HG03060 (cell line): ENCODE measurements at regions not wholly inside any gene's neighbourhood (a gene's known extent, or its start where the extent isn't known, plus 50 kb on each side); places are given as distances from the start of the nearest gene placed in this dataset.
"Not testable (repeated sequence)": the region's sequence is repeated elsewhere in the genome, so short reads cannot be mapped to it uniquely, and the experiment has no call there.

Experiments
- ATAC-seq: cut with Tn5 transposase; IDR thresholded peaks from one replicate; pipeline ENCODE4 v1.9.1; 2021; ENCODE audit warnings: low read depth, moderate number of reproducible peaks; ENCODE audit not compliant: unreplicated experiment

DNA sequence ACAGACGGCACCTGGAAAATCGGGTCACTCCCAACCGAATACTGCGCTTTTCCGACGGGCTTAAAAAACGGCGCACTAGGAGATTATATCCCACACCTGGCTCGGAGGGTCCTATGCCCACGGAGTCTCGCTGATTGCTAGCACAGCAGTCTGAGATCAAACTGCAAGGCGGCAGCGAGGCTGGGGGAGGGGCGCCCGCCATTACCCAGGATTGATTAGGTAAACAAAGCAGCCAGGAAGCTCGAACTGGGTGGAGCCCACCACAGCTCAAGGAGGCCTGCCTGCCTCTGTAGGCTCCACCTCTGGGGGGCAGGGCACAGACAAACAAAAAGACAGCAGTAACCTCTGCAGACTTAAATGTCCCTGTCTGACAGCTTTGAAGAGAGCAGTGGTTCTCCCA is 64.5 kb downstream of the SLC30A10 start:
- ATAC-seq: not testable (repeated sequence)

DNA sequence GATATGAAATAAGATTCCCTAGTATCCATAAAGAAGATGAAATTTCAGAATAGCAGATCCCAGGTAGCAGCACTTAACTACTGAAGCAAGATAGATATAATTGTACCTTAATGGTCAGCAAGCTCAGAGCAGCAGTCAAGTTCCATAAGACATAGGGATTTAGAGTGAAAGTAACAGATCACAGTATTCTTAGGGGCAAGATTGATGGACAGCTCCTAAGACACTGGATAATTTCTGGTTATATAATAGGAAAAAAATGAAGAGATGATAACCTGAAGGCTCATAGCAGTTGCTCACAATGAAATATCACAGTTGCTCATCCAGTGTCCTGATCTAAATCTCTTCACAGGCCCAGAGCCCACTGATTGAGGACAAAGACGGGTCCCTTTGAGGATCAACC is 66.0 kb downstream of the SLC30A10 start:
- no peak for ATAC-seq

- ATAC-seq: no peak
These were observed 69.4 kb downstream of the SLC30A10 start for GRCh38 chr1:219858980-219859379.

DNA sequence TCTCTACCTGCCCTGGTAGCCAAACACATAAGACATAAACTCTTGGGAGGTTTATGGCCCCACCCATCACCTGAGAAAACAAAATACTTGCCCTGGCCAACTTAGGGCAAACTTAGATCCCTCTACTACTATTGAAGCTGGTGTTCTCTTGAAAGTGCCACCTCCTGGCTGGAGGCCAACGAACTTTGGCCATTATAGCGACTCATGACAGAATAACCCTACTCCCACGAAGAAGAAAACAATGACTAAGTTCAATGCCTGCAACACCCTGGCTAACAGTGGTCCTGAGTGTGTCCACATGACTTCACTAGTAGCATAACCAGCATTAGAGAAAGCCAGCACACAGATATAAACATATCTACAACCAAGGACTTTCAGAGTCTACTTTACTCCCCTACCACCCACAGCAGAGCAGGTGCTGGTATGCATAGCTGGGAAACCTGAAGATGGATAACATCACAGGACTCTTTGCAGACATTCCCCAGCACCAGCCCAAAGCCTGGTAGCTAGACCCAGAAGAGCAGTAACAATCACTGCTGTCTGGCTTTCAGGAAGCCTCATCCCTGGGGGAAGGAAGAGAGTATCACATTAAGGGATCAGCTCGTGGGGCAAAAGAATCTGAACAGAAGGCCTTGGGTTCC is 81.0 kb downstream of the SLC30A10 start:
- no peak for ATAC-seq

DNA sequence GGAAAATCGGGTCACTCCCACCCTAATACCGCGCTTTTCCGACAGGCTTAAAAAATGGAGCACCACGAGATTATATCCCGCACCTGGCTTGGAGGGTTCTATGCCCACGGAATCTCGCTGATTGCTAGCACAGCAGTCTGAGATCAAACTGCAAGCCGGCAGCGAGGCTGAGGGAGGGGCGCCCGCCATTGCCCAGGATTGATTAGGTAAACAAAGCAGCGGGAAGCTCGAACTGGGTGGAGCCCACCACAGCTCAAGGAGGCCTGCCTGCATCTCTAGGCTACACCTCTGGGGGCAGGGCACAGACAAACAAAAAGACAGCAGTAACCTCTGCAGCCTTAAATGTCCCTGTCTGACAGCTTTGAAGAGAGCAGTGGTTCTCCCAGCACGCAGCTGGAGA is 88.8 kb downstream of the SLC30A10 start:
- not testable (repeated sequence) for ATAC-seq

GRCh38 chr1:219837994-219838294 is 90.4 kb downstream of the SLC30A10 start:
- ATAC-seq: no peak

DNA sequence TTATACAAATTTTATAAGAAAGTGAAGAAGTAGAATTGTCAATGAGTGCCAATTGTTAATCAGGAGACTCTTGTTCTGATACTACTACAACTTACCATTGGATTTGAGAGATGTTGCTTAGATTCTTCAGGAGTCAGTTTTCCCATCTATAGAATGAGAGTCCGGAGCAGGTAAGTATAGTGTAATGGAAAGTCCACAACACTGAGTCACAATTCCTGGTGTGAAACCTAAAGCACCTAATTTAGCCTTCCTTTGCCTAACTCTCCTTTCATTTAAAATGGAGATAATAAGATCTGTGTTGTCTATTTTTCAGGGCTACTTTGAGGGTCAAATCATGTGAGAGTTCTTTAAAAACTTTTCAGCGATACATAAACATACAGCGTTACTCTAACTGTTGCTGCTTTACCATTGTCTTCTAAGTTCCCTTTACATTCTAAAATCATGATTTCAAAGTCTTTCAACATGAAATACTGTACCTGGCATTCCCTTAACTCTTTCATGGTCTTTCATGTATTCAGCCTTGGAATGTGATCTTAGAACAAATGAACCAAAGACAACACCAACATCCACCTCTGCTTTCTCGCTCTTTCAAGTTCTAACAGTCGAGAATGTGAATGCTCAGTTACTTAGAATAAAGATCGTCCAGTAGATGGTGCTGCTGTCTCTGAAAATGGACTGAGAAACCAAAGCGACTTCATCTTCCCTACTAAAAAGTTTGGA is 90.9 kb downstream of the SLC30A10 start:
- ATAC-seq: no peak

DNA sequence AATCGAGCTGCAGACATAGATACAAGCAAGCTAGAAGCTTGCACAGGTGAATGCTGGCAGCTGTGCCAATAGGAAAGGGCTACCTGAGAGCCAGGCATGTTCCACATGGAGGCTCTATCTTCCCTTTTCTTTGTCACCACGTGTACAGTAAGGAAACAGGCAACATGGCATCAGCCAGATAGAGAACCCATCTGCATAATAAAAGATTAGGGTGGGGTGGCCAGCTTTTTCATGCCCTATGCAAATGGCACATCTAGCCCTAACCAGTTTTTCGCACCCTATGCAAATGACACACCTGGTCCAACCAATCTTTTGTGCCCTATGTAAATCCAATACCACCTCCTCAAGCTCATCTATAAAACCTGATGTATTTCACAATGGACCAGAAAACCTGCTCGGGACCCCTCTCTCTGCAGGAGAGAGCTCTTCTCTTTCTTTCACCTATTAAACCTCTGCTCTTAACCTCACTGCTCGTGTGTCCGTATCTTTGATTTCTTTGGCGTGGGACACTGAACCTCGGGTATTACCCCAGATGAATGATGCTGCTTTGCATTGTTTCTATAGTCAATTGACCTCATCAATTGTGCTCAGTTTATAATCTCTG is 93.9 kb downstream of the SLC30A10 start:
- no peak for ATAC-seq

GRCh38 chr1:219833214-219833815 is 95.0 kb downstream of the SLC30A10 start:
- ATAC-seq: no peak

DNA sequence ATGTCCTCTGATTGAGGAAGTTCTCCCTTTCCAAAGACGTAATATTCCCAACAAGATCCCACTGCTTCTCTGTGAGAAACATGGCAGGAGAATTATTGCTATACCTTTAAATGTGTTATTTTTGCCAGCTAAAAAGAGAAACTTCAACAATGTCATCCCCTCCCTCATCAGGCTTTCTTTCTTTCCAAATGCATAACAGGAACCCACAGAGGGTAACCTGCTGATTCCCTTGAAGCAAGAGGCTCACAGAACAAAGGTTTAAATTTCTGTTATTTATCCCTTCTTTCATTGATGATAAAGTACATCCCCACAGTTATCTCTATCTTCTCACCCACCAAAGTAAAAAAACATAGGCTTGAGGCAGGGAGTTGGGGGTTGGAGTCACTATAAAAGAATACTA is 102.1 kb downstream of the SLC30A10 start:
- no peak for ATAC-seq

GRCh38 chr1:219825355-219825754 is 103.0 kb downstream of the SLC30A10 start:
- ATAC-seq: no peak

GRCh38 chr1:219824338-219824737 is 104.0 kb downstream of the SLC30A10 start:
- ATAC-seq: no peak

DNA sequence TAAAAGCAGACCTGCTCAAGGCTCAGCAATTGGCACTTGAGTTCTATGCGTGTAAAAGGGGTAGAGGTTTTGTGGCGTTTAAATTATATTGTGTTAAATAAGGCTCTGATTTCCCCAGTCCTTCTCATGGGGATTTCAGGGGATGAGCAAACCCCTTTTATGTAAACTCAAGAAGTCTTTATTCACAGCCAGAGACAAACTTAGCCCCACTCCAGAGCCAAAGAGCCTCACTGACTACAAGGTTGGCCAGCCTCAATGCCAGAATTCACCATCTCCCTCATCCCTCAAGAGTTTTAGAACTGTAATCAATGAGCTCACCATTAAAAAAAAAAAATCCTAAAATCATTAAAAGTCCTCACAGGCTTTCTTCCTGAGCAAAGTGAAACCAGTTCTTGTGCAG is 107.8 kb downstream of the SLC30A10 start:
- ATAC-seq: no peak

DNA sequence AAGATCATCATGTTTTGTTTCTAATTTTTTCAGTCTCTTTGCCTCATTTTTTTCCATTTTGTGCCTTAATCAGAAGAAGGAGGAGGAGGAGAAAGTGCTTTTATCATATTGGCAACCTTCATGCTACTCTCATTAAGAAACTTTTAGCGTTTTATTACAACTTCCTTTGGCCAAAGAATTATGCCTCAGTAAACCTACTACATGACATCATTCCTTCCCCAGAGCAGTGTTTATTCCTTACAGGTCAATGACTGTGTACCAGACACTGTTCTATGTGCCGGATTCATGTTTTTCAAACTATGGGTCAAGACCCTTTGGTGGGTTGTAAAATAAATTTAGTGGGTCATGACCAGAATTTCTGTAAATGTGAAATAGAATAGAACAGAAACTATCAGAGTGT is 110.4 kb downstream of the SLC30A10 start:
- no peak for ATAC-seq

GRCh38 chr1:219813294-219813693 is 115.1 kb downstream of the SLC30A10 start:
- no peak for ATAC-seq

GRCh38 chr1:219812491-219813203 is 115.7 kb downstream of the SLC30A10 start:
- ATAC-seq: peak; percentile 80

- no peak for ATAC-seq
These were observed 116.3 kb downstream of the SLC30A10 start for GRCh38 chr1:219812086-219812485.

DNA sequence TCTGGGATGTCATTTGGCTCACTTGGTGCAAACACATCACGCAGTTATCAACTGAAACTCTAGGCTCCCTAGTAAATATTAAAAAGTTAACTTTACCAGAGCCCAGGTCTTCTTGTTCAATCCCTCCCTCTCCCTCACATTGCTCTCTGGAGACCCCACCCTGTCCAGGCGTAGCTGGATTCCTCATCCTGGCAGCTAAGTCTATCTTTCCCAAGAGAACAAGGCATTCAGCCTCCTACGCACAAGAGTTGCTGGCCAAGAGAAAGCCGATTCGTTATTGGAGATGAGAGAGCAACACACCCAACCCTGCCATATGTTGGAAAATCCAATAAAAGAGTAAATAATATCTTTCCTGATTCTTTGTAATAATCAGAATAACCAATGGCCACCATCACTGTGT is 117.9 kb downstream of the SLC30A10 start:
- ATAC-seq: no peak

DNA sequence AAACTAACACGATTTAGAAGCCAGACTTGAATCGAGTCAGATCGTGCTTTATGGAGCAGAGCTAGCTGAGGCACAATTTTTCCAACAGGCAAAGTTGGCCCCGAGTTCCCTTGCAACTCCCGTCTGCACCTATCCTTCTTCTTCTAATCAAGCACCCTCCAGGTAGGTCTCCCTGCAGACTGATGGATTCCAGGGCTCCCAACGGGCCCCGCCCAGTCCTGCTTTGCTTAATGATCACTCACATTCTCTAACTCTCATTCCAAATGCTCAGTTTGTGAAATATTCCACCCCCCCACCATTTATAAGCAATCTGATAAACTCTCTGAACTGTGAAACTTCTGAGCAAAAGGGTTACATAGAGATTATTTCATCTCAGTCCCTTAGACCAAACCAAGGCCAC is 119.6 kb downstream of the SLC30A10 start:
- ATAC-seq: no peak

- ATAC-seq: no peak
These were observed 121.7 kb downstream of the SLC30A10 start for GRCh38 chr1:219806642-219807041.

DNA sequence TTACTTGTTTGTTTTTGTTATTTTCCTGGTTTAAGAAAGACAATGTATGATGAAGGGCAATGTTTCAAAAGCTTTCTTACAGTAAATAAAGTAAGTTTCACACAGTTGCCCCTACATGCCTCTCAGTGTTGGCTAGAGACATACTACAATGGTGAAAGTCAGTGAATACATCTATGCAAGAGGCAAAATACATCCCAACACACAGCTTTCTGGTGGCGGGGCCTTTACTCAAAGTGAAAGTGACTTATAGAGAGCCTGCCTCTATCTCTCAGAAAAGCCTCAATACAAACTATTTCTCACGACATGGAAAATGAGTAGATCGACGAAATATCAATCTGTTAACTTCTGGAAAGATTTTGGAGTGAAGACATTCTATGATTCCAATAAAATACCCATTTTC is 122.3 kb downstream of the SLC30A10 start:
- no peak for ATAC-seq
